ENCODE measurements at regions not wholly inside any gene's neighbourhood (a gene's known extent, or its start where the extent isn't known, plus 50 kb on each side); places are given as distances from the start of the nearest gene placed in this dataset.

GRCh38 chr11:57905439-57905838 lies 118.2 kb upstream of the OR9Q1 start:
- TF ChIP-seq CTCF (IDR thresholded peaks at IDR 0.05; ENCODE audit: extremely low read depth in 1 of 2, insufficient read depth in 1 of 2, low read depth in 1 of 2, low read length in 2 of 2) (no peak), EZH2 (IDR thresholded peaks at IDR 0.05; ENCODE audit: borderline replicate concordance, low read depth, low read length, severe bottlenecking) (no peak), POLR2AphosphoS5 (IDR thresholded peaks at IDR 0.05; ENCODE audit: insufficient read depth, low read depth, low read length) (no peak), JUN (IDR thresholded peaks at IDR 0.05; ENCODE audit: borderline replicate concordance, insufficient read depth, insufficient read length, low read depth) (no peak)
